Neutrophil (primary cell): ENCODE measurements at regions not wholly inside any gene's neighbourhood (a gene's known extent, or its start where the extent isn't known, plus 50 kb on each side); places are given as distances from the start of the nearest gene placed in this dataset.

Experiments used
- H3K27ac ChIP-seq: fragments of 200-600 bp; sonication (generic); 2 replicates; pipeline ENCODE4 v1.5.1; 2016; ENCODE audit warnings: mild to moderate bottlenecking, moderate library complexity
- H3K27me3 ChIP-seq: fragments of 200-600 bp; sonication (generic); 2 replicates; pipeline ENCODE4 v1.6.0; 2016; ENCODE audit warnings: mild to moderate bottlenecking
- H3K36me3 ChIP-seq: fragments of 200-600 bp; sonication (generic); 2 replicates; pipeline ENCODE4 v1.5.1; 2017
- H3K4me1 ChIP-seq, 2 experiments: fragments of 200-600 bp in 1 of 2; sonication (generic) in 1 of 2; 1 replicate in 1 of 2; 2 replicates in 1 of 2; pipeline versions ENCODE4 v1.5.1 to v1.6.1; 2013 to 2016; ENCODE audit warnings: low read depth in 1 of 2, low read length in 1 of 2, mild to moderate bottlenecking in 1 of 2, moderate library complexity in 1 of 2; ENCODE audit not compliant: control insufficient read depth in 1 of 2, insufficient read depth in 1 of 2
- H3K4me3 ChIP-seq, 2 experiments: fragments of 200-600 bp in 1 of 2; sonication (generic) in 1 of 2; 1 replicate in 1 of 2; 2 replicates in 1 of 2; pipeline ENCODE4 v1.5.1; 2013 to 2016; ENCODE audit warnings: low read depth in 1 of 2, low read length in 1 of 2, mild to moderate bottlenecking in 1 of 2, moderate library complexity in 1 of 2
- H3K9me3 ChIP-seq: fragments of 200-600 bp; sonication (generic); 2 replicates; pipeline ENCODE4 v1.5.1; 2016
- CTCF ChIP-seq: fragments of 200-600 bp; sonication (generic); IDR thresholded peaks from 2 replicates; pipeline ENCODE4 v1.5.1; 2016; ENCODE audit warnings: antibody characterized with exemption

- no peaks in the 10 kb centered on the region for H3K36me3 ChIP-seq
- H3K9me3 ChIP-seq, result no peaks in the 10 kb centered on the region
- H3K27me3 ChIP-seq, result no peaks in the 10 kb centered on the region
- no peak overlapping the region for H3K4me3 ChIP-seq
- H3K27ac ChIP-seq, result no peak overlapping the region
- TF ChIP-seq CTCF, result no peak
- no peaks in the 10 kb centered on the region for H3K4me1 ChIP-seq
Measured at GRCh38 chr10:78806681-78807221, 262.0 kb upstream of the ZMIZ1 start.

GRCh38 chr10:78807504-78808203 lies 261.1 kb upstream of the ZMIZ1 start:
- H3K4me1 ChIP-seq, result no peaks in the 10 kb centered on the region
- no peak overlapping the region for H3K4me3 ChIP-seq
- no peaks in the 10 kb centered on the region for H3K27me3 ChIP-seq
- no peak for TF ChIP-seq CTCF
- no peaks in the 10 kb centered on the region for H3K9me3 ChIP-seq
- H3K27ac ChIP-seq, result no peak overlapping the region
- H3K36me3 ChIP-seq, result no peaks in the 10 kb centered on the region

- H3K27ac ChIP-seq, result no peak overlapping the region
- no peaks in the 10 kb centered on the region for H3K4me1 ChIP-seq
- no peaks in the 10 kb centered on the region for H3K27me3 ChIP-seq
- no peaks in the 10 kb centered on the region for H3K9me3 ChIP-seq
- no peaks in the 10 kb centered on the region for H3K36me3 ChIP-seq
- no peak for TF ChIP-seq CTCF
- H3K4me3 ChIP-seq, result no peak overlapping the region
Measured at GRCh38 chr10:78808286-78808685, 260.5 kb upstream of the ZMIZ1 start.

GRCh38 chr10:78808736-78809367 lies 259.9 kb upstream of the ZMIZ1 start:
- no peaks in the 10 kb centered on the region for H3K36me3 ChIP-seq
- H3K4me3 ChIP-seq, result no peak overlapping the region
- no peak overlapping the region for H3K27ac ChIP-seq
- no peaks in the 10 kb centered on the region for H3K9me3 ChIP-seq
- H3K27me3 ChIP-seq, result no peaks in the 10 kb centered on the region
- no peaks in the 10 kb centered on the region for H3K4me1 ChIP-seq
- no peak for TF ChIP-seq CTCF

GRCh38 chr10:78811174-78811573 lies 257.6 kb upstream of the ZMIZ1 start:
- no peak for TF ChIP-seq CTCF
- H3K27ac ChIP-seq, result no peak overlapping the region

More at GRCh38 chr10:78811174-78811573, 257.6 kb upstream of the ZMIZ1 start:
- no peaks in the 10 kb centered on the region for H3K27me3 ChIP-seq
- no peak overlapping the region for H3K4me3 ChIP-seq
- H3K4me1 ChIP-seq, result no peaks in the 10 kb centered on the region
- H3K36me3 ChIP-seq, result no peaks in the 10 kb centered on the region
- H3K9me3 ChIP-seq, result no peaks in the 10 kb centered on the region
